H1 (cell line): ENCODE measurements at regions not wholly inside any gene's neighbourhood (a gene's known extent, or its start where the extent isn't known, plus 50 kb on each side); places are given as distances from the start of the nearest gene placed in this dataset.

Source experiments
- CTCF ChIA-PET: fragments of 300-600 bp; sonication (Branson Sonifier 250); formaldehyde crosslinking; loops from one replicate; lab custom pipeline; 2021; ENCODE audit not compliant: partially characterized antibody; lab: Charles Lee
- POLR2A ChIA-PET: fragments of 300-600 bp; sonication (Branson Sonifier 250); formaldehyde crosslinking; loops from one replicate; lab custom pipeline; 2021; ENCODE audit warnings: inconsistent platforms; ENCODE audit not compliant: partially characterized antibody; lab: Charles Lee
- DNase-seq, 2 experiments: peaks; one replicate each; pipeline versions ENCODE4 v3.0.0 to v3.0.0-alpha.2; 2010 to 2022; ENCODE audit warnings: low spot score in 2 of 2, low read depth in 1 of 2, mixed read lengths in 1 of 2
- FAIRE-seq: peaks from 2 replicates; lab custom pipeline; 2011; peaks lifted over from hg19 to GRCh38; lab: Jason Lieb, UNC
- H2AFZ ChIP-seq: 2 replicates; pipeline ENCODE4 v1.8.1; 2012; ENCODE audit warnings: low read length, inconsistent platforms
- H2AK5ac ChIP-seq: 2 replicates; pipeline ENCODE4 v1.6.1; 2013; ENCODE audit warnings: low read depth, low read length
- H2BK120ac ChIP-seq: replicated peaks from 2 replicates; pipeline ENCODE3; 2013; ENCODE audit warnings: low read depth, low read length, inconsistent platforms
- H2BK12ac ChIP-seq: 2 replicates; pipeline ENCODE4 v1.6.1; 2013; ENCODE audit warnings: low read depth, low read length
- H2BK15ac ChIP-seq: 2 replicates; pipeline ENCODE4 v1.6.1; 2013; ENCODE audit warnings: low read length
- H2BK20ac ChIP-seq: 2 replicates; pipeline ENCODE4 v1.6.1; 2013; ENCODE audit warnings: low read length
- H2BK5ac ChIP-seq: 2 replicates; pipeline ENCODE4 v1.6.1; 2013; ENCODE audit warnings: low read depth, low read length
- H3K14ac ChIP-seq: 2 replicates; pipeline ENCODE4 v1.6.1; 2013; ENCODE audit warnings: inconsistent platforms; ENCODE audit not compliant: insufficient read length
- H3K18ac ChIP-seq: 2 replicates; pipeline ENCODE4 v1.6.1; 2013; ENCODE audit warnings: low read length; ENCODE audit errors: extremely low read depth
- H3K23ac ChIP-seq: 2 replicates; pipeline ENCODE4 v1.6.1; 2013; ENCODE audit warnings: inconsistent platforms; ENCODE audit not compliant: insufficient read length
- H3K23me2 ChIP-seq: 2 replicates; pipeline ENCODE4 v1.6.1; 2013; ENCODE audit warnings: low read depth, low read length
- H3K27ac ChIP-seq: 2 replicates; pipeline ENCODE4 v1.6.1; 2011; ENCODE audit warnings: low read depth, low read length, inconsistent platforms
- H3K27me3 ChIP-seq, 4 experiments: replicated peaks in 1 of 4; 1 replicate in 1 of 4; 2 replicates in 3 of 4; pipeline versions ENCODE4 v1.6.1 to v1.8.1; 2011 to 2013; ENCODE audit warnings: low read length in 3 of 4, mild to moderate bottlenecking in 3 of 4, inconsistent platforms in 2 of 4, mixed read lengths in 2 of 4, moderate library complexity in 1 of 4; ENCODE audit not compliant: control insufficient read depth in 3 of 4, insufficient read depth in 3 of 4; ENCODE audit errors: extremely low read depth in 1 of 4
- H3K36me3 ChIP-seq, 4 experiments: 2 replicates each; pipeline versions ENCODE4 v1.6.1 to v1.8.1; 2011 to 2013; ENCODE audit warnings: mild to moderate bottlenecking in 4 of 4, low read length in 3 of 4, moderate library complexity in 2 of 4, control low read depth in 1 of 4, inconsistent platforms in 1 of 4; ENCODE audit not compliant: insufficient read depth in 4 of 4, control insufficient read depth in 2 of 4
- H3K4ac ChIP-seq: replicated peaks from 2 replicates; pipeline ENCODE3; 2013; ENCODE audit warnings: low read length, low read depth, mixed read lengths, inconsistent platforms; ENCODE audit not compliant: insufficient read length
- H3K4me1 ChIP-seq, 4 experiments: replicated peaks in 1 of 4; 1 replicate in 1 of 4; 2 replicates in 3 of 4; pipeline versions ENCODE4 v1.6.1 to v1.8.1; 2011 to 2013; ENCODE audit warnings: low read length in 3 of 4, inconsistent platforms in 2 of 4, mixed read lengths in 1 of 4; ENCODE audit not compliant: insufficient read depth in 4 of 4, control insufficient read depth in 3 of 4
- H3K4me2 ChIP-seq, 2 experiments: 2 replicates each; pipeline versions ENCODE4 v1.6.1 to v1.8.1; 2011 to 2013; ENCODE audit warnings: low read depth in 2 of 2, low read length in 2 of 2, control low read depth in 1 of 2, inconsistent platforms in 1 of 2, mild to moderate bottlenecking in 1 of 2; ENCODE audit not compliant: insufficient read depth in 1 of 2
- H3K4me3 ChIP-seq, 4 experiments: fragments of 200-600, 300-600 bp in 1 of 4; sonication (generic), shearing (Covaris generic), sonication (Bioruptor Twin) in 1 of 4; 2 replicates each; pipeline versions ENCODE4 v1.5.1 to v1.8.1; 2011 to 2016; ENCODE audit warnings: low read length in 4 of 4, low read depth in 3 of 4, control low read depth in 2 of 4, inconsistent platforms in 2 of 4, mild to moderate bottlenecking in 2 of 4, mixed read lengths in 1 of 4, moderate library complexity in 1 of 4; ENCODE audit not compliant: insufficient read depth in 2 of 4; ENCODE audit errors: extremely low read depth in 1 of 4
- H3K56ac ChIP-seq: replicated peaks from 2 replicates; pipeline ENCODE3; 2013; ENCODE audit warnings: low read depth, mild to moderate bottlenecking, mixed read lengths, low read length, inconsistent platforms; ENCODE audit not compliant: insufficient read length
- H3K79me1 ChIP-seq: 2 replicates; pipeline ENCODE4 v1.6.1; 2013; ENCODE audit warnings: low read depth, low read length, control low read depth
- H3K79me2 ChIP-seq, 2 experiments: 2 replicates each; pipeline versions ENCODE4 v1.6.1 to v1.8.1; 2012 to 2013; ENCODE audit warnings: low read length in 2 of 2, mild to moderate bottlenecking in 2 of 2, inconsistent platforms in 1 of 2; ENCODE audit not compliant: insufficient read depth in 2 of 2, control insufficient read depth in 1 of 2
- H3K9ac ChIP-seq, 4 experiments: replicated peaks in 1 of 4; 1 replicate in 1 of 4; 2 replicates in 3 of 4; pipeline versions ENCODE4 v1.6.1 to v1.8.1; 2011 to 2013; ENCODE audit warnings: low read depth in 3 of 4, low read length in 3 of 4, control low read depth in 2 of 4, mild to moderate bottlenecking in 2 of 4, moderate library complexity in 2 of 4, inconsistent platforms in 1 of 4; ENCODE audit errors: extremely low read depth in 1 of 4
- H3K9me3 ChIP-seq, 2 experiments: 2 replicates each; pipeline versions ENCODE4 v1.6.1 to v1.8.1; 2012 to 2013; ENCODE audit warnings: mild to moderate bottlenecking in 2 of 2, moderate library complexity in 2 of 2, control low read depth in 1 of 2, inconsistent platforms in 1 of 2, low read depth in 1 of 2, low read length in 1 of 2, mixed read lengths in 1 of 2; ENCODE audit not compliant: insufficient read depth in 2 of 2
- H4K20me1 ChIP-seq, 2 experiments: replicated peaks in 1 of 2; 2 replicates each; pipeline versions ENCODE3 to v1.8.1; 2011 to 2013; ENCODE audit warnings: inconsistent platforms in 2 of 2, low read length in 2 of 2, mild to moderate bottlenecking in 1 of 2; ENCODE audit not compliant: insufficient read depth in 2 of 2, control insufficient read depth in 1 of 2
- H4K5ac ChIP-seq: 2 replicates; pipeline ENCODE4 v1.6.1; 2013; ENCODE audit warnings: low read length, low read depth, mixed read lengths, inconsistent platforms; ENCODE audit not compliant: insufficient read length
- H4K8ac ChIP-seq: 2 replicates; pipeline ENCODE4 v1.8.0; 2013; ENCODE audit warnings: mild to moderate bottlenecking, moderate library complexity, low read length, inconsistent platforms; ENCODE audit not compliant: insufficient read depth; ENCODE audit errors: extremely low read depth
- H4K91ac ChIP-seq: replicated peaks from 2 replicates; pipeline ENCODE3; 2013; ENCODE audit warnings: low read length, mixed read lengths, inconsistent platforms; ENCODE audit not compliant: insufficient read length
- CTCF ChIP-seq, 3 experiments: IDR thresholded peaks; 1 replicate in 2 of 3; 2 replicates in 1 of 3; pipeline versions ENCODE4 v1.5.1 to v1.6.1; 2011; ENCODE audit warnings: low read length in 3 of 3, mild to moderate bottlenecking in 3 of 3, inconsistent platforms in 2 of 3, low read depth in 1 of 3, moderate library complexity in 1 of 3; ENCODE audit not compliant: insufficient read depth in 1 of 3; ENCODE audit errors: control extremely low read depth in 1 of 3
- NANOG ChIP-seq: IDR thresholded peaks from 2 replicates; pipeline ENCODE4 v1.6.1; 2011; ENCODE audit warnings: low read length, low read depth, mild to moderate bottlenecking, inconsistent platforms; ENCODE audit not compliant: insufficient read depth, poor library complexity, severe bottlenecking
- RAD21 ChIP-seq, 2 experiments: IDR thresholded peaks in 1 of 2; conservative IDR thresholded peaks in 1 of 2; 2 replicates each; pipeline ENCODE4 v1.6.1; 2011; ENCODE audit warnings: low read depth in 2 of 2, low read length in 2 of 2, improper control_type of control experiment in 1 of 2, inconsistent platforms in 1 of 2, mild to moderate bottlenecking in 1 of 2, moderate library complexity in 1 of 2
- WGBS, 2 experiments: shearing (Covaris generic) in 1 of 2; methylation state at CpG; one replicate each; pipeline versions ENCODE4 v1.1.6 to v1.1.7; 2013 to 2015; ENCODE audit warnings: low lambda C conversion rate in 2 of 2, mixed read lengths in 2 of 2, inconsistent platforms in 1 of 2, low coverage in 1 of 2, missing lambda C conversion rate in 1 of 2; ENCODE audit not compliant: insufficient replicate concordance in 2 of 2, insufficient coverage in 1 of 2, insufficient read length in 1 of 2; ENCODE audit errors: extremely low coverage in 1 of 2, missing lambda C conversion rate in 1 of 2; 5-methylcytosine and 5-hydroxymethylcytosine counted together

- no peaks in the 10 kb centered on the region for H3K4me1 ChIP-seq
- H3K4me3 ChIP-seq, result no peak overlapping the region
- no peak overlapping the region for H4K8ac ChIP-seq
- 0 out of 2 replicates have a peak, but pooled peaks cover 2% of the 10 kb centered on the region for H3K23me2 ChIP-seq
- ChIA-PET POLR2A (no interaction called here), CTCF (interaction anchor here (0.7 to 6.5 kb wide), 41 partner anchors 11 to 1079 kb away, joined by 3 to 42 read pairs (median 4); no protein-coding TSS in a partner anchor)
- no peaks in the 10 kb centered on the region for H3K79me1 ChIP-seq
- no peak overlapping the region for H2BK120ac ChIP-seq
- H3K9ac ChIP-seq, result no peak overlapping the region
- TF ChIP-seq CTCF (IDR thresholded peaks at IDR 0.05; ENCODE audit: control extremely low read depth in 1 of 3, insufficient read depth in 1 of 3, low read depth in 1 of 3, low read length in 3 of 3), result peak in 1 of 3 experiments; percentile 46; a peak in 2 of 4 replicates
- no peak for TF ChIP-seq NANOG
- peak; percentile 71 to 72 for TF ChIP-seq RAD21 (IDR thresholded peaks at IDR 0.05 in 1 of 2, conservative IDR thresholded peaks at IDR 0.05 in 1 of 2; ENCODE audit: low read depth in 2 of 2, low read length in 2 of 2)
- no peak overlapping the region for H2BK12ac ChIP-seq
- H2BK5ac ChIP-seq, result no peak overlapping the region
- H3K9me3 ChIP-seq, result no peaks in the 10 kb centered on the region
- no peak overlapping the region for H3K4me2 ChIP-seq
- no peak overlapping the region for H3K14ac ChIP-seq
- H2AFZ ChIP-seq, result no peak overlapping the region
- H4K5ac ChIP-seq, result no peak overlapping the region
- no peak overlapping the region for H3K56ac ChIP-seq
- DNase-seq (no peak), FAIRE-seq (no peak)
- H3K27ac ChIP-seq, result no peak overlapping the region
- H2BK20ac ChIP-seq, result no peak overlapping the region
- H3K4ac ChIP-seq, result no peak overlapping the region
- no peak overlapping the region for H2BK15ac ChIP-seq
- no peak overlapping the region for H3K23ac ChIP-seq
- 46% methylated on average over 1 of the region's 1 CpG; no CpG with 5 or more reads in 1 of the 2 experiments for WGBS, 2 experiments
- H4K91ac ChIP-seq, result no peak overlapping the region
- H4K20me1 ChIP-seq, result no peaks in the 10 kb centered on the region
- H2AK5ac ChIP-seq, result no peak overlapping the region
- no peaks in the 10 kb centered on the region for H3K27me3 ChIP-seq
- H3K18ac ChIP-seq, result no peak overlapping the region
- no peaks in the 10 kb centered on the region for H3K79me2 ChIP-seq
- H3K36me3 ChIP-seq, result no peaks in the 10 kb centered on the region
These were observed 91.7 kb upstream of the SEL1L start for GRCh38 chr14:81625343-81625742.
